HG03521 (cell line): ENCODE measurements at regions not wholly inside any gene's neighbourhood (a gene's known extent, or its start where the extent isn't known, plus 50 kb on each side); places are given as distances from the start of the nearest gene placed in this dataset.
"Not testable (repeated sequence)": the region's sequence is repeated elsewhere in the genome, so short reads cannot be mapped to it uniquely, and the experiment has no call there.

ENCODE experiments used
- ATAC-seq: cut with Tn5 transposase; IDR thresholded peaks from one replicate; pipeline ENCODE4 v1.9.1; 2021; ENCODE audit warnings: mild to moderate bottlenecking, moderate library complexity; ENCODE audit not compliant: unreplicated experiment

DNA sequence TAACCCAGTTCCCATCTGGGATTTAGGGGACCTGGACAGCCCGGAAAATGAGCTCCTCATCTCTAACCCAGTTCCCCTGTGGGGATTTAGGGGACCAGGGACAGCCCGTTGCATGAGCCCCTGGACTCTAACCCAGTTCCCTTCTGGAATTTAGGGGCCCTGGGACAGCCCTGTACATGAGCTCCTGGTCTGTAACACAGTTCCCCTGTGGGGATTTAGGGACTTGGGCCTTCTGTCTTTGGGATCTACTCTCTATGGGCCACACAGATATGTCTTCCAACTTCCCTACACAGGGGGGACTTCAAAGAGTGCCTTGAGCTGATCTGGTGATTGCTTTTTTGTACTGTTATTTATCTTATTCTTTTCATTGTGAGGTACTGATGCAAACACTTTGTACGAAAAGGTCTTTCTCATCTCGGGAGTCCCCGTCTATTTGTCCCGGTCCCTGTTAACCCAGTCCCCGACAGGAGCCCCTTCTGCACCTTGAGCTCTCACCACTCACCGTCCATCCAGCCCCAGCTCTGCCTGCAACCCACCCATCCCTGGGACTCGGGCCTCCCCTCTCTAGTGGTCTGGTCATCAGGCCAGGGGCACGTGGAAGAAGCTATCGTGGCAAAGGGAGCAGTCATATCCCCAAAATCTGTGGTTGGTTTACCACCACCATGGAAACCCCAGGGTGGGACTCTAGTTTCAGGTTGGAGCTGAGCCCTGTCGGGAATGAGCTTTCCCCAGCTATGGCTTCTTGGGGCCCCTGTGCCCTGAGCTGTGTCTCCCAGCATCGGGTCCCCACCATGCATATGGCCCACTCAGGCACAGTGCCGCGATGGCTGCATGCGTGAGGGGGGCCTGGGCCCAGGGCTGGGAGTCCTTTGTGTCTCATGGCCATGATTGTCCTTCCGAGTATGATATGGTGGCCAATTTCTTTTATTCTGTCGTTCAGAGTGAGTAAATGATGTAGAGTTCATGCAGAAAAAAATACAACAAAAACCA is 270.4 kb upstream of the PLCXD1 start:
- ATAC-seq, result not testable (repeated sequence)

DNA sequence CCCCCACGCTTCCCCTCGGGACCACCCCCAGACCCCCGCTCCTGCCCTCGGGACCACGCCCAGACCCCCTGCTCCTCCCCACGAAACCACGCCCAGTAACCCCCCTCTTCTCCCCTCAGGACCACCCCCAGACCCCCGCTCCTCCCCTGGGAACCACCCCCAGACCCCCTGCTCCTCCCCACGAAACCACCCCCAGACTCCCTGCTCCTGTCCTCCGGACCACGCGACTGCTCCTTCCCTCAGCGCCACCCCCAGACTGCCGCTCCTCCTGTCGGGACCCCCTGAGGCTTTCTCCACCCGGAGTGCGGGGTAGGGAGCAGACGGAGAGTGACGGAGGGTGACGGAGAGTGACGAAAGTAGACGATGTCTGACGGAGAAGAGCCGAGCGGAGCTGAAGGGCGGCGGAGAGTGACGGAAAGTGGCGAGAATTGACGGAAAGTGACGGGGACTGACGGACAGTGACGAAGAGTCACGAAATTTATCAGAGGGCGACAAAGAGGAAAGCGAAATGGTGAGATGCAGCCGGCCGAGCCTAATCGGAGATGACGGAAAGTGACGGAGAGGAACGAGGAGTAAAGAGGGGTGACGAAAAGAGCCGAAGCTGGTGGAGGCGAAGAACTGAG is 267.2 kb upstream of the PLCXD1 start:
- ATAC-seq, result peak; percentile 58

DNA sequence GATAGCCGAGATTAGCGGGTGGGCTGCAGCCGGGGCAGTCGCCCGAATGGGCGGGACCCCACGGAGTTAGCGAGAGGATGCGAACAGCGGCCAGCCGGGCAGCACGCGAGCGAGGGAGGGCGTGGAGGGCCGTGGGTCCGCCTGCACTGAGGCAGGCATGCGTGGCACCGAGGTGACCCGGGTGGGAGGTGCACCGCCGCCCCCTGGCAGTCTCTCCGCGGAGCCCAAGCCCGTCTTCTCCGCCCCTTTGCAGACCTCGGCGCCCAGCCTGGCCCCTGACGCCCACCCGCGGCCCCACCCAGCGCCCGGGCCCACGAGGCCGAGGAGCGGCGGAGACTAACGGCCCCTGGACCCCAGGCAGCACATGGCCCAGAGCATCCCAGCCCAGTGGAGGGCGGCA is 266.7 kb upstream of the PLCXD1 start:
- ATAC-seq, result peak; percentile 7

DNA sequence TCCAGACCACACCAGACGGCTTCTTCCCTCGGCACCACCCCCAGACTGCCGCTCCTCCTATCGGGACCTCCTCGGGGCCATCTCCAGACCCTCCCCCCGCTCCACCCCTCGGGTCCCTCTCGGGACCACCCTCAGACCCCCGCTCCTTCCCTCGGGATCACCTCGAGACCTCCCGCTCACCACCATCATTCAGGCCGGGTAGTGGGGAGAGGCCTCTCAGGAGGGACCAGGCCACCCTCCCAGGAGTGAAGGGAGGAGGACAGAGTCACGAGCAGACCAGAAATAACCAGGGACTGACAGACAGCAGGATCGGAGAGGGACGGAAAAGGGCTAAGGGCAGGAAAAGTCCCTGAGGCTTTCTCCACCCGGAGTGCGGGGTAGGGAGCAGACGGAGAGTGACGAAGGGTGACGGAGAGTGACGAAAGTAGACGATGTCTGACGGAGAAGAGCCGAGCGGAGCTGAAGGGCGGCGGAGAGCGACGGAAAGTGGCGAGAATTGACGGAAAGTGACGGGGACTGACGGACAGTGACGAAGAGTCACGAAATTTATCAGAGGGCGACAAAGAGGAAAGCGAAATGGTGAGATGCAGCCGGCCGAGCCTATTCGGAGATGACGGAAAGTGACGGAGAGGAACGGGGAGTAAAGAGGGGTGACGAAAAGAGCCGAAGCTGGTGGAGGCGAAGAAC is 262.3 kb upstream of the PLCXD1 start:
- peak; percentile 80 for ATAC-seq

DNA sequence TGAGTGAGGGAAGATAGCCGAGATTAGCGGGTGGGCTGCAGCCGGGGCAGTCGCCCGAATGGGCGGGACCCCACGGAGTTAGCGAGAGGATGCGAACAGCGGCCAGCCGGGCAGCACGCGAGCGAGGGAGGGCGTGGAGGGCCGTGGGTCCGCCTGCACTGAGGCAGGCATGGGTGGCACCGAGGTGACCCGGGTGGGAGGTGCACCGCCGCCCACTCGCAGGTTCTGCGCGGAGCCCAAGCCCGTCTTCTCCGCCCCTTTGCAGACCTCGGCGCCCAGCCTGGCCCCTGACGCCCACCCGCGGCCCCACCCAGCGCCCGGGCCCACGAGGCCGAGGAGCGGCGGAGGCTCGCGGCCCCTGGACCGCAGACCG is 261.7 kb upstream of the PLCXD1 start:
- ATAC-seq, result not testable (repeated sequence)

DNA sequence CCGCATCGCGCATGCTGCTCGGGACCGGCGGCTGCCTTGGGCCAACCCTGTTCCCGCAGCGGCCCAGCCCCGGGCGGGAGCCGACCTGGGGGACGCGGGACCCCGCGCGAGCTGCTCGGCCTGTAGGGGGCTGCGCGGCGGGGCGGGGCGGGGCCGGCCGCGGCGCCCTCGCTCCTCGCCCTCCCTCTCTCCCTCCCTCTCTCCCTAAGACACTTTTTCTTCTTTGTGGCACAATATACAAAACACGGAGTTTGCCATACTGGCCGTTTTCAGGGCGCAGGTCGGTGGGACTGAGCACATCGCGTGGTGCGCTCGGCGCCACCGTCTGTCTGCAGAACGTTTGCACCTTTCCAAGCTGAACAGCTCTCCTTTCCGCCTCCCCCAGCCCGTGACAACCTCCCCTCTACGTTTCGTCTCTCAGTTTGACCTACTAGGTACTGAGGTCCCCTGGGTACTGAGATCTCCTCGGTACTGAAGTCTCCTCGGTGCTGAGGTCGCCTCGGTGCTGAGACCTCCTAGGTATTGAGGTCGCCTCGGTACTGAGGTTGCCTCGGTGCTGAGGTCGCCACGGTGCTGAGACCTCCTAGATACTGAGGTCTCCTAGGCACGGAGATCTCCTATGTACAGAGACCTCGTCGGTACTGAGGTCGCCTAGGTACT is 261.1 kb upstream of the PLCXD1 start:
- ATAC-seq, result no peak

DNA sequence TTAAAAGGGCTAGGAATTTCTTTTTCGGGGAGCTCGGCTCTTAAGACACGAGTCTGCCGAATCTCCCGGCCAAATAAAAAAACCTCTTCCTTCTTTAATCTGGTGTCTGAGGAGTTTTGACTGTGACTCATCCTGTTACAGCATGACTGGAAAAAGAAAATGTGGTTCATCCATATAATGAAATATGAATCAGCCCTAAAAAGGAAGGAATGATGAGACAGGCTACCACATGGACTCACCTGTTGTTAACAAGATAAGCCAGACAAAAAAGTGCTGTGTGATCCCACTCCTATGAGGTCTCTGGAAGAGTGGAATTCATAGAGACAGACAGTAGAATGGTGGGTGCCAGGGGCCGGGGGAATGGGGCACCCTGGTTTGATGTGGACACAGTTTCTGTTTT is 257.0 kb upstream of the PLCXD1 start:
- ATAC-seq, result not testable (repeated sequence)
